C4-2B (cell line): ENCODE measurements at regions not wholly inside any gene's neighbourhood (a gene's known extent, or its start where the extent isn't known, plus 50 kb on each side); places are given as distances from the start of the nearest gene placed in this dataset.

Experiments
- ZFX ChIP-seq: fragments of 450-650 bp; IDR thresholded peaks from 2 replicates; pipeline ENCODE4 v1.6.1; 2017
- TF ChIP-seq, protein P1 (sequence below): fragments of 450-650 bp; conservative IDR thresholded peaks from 2 replicates; pipeline ENCODE4 v1.5.1; 2017; ENCODE audit warnings: mild to moderate bottlenecking

GRCh38 chr2:144675731-144676130, 155.8 kb upstream of the ZEB2 start:
- TF ChIP-seq, protein P1, sequence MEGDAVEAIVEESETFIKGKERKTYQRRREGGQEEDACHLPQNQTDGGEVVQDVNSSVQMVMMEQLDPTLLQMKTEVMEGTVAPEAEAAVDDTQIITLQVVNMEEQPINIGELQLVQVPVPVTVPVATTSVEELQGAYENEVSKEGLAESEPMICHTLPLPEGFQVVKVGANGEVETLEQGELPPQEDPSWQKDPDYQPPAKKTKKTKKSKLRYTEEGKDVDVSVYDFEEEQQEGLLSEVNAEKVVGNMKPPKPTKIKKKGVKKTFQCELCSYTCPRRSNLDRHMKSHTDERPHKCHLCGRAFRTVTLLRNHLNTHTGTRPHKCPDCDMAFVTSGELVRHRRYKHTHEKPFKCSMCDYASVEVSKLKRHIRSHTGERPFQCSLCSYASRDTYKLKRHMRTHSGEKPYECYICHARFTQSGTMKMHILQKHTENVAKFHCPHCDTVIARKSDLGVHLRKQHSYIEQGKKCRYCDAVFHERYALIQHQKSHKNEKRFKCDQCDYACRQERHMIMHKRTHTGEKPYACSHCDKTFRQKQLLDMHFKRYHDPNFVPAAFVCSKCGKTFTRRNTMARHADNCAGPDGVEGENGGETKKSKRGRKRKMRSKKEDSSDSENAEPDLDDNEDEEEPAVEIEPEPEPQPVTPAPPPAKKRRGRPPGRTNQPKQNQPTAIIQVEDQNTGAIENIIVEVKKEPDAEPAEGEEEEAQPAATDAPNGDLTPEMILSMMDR: no peak
- TF ChIP-seq ZFX: no peak
